ENCODE measurements at regions not wholly inside any gene's neighbourhood (a gene's known extent, or its start where the extent isn't known, plus 50 kb on each side); places are given as distances from the start of the nearest gene placed in this dataset.

DNA sequence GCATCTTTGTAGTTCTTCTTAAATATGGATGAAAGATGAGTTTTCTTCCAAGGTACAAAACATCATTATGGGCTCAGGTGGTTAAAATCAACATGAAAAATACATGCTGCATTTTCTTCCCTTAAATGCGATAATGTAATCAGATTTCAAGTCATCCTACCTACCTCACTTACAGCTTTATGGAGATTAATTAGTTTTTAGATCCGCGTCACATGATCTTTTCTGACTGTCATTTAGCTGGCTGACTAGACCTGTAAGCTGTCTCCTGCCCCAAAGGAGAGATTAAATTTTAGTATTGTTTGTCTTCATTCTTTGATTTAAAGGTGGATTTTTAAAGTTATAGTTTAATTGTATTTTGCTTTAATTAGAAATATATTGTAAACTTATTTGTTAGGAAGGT is 678.0 kb upstream of the ZEB2 start:
- 99% methylated on average over 3 of the region's 3 CpGs for WGBS
- peaks cover 2% of the 10 kb centered on the region for H3K4me1 ChIP-seq (ENCODE audit: control insufficient read depth, insufficient read depth, low read length)
- H3K4me3 ChIP-seq (ENCODE audit: low read length): no peak overlapping the region
- no peak for DNase-seq
- H3K9me3 ChIP-seq (ENCODE audit: control insufficient read depth, low read length): no peaks in the 10 kb centered on the region
- H3K27me3 ChIP-seq (ENCODE audit: control insufficient read depth, insufficient read depth): no peaks in the 10 kb centered on the region
- no peak overlapping the region for H3K27ac ChIP-seq (ENCODE audit: low read length)
- intact Hi-C loops (cut with DNase I): no loop called here
- ATAC-seq: no peak

GRCh38 chr2:145194673-145195072 is 674.8 kb upstream of the ZEB2 start:
- no peak for ATAC-seq
- no peak overlapping the region for H3K4me3 ChIP-seq (ENCODE audit: low read length)
- intact Hi-C loops (cut with DNase I): no loop called here
- no peaks in the 10 kb centered on the region for H3K9me3 ChIP-seq (ENCODE audit: control insufficient read depth, low read length)
- peaks cover 2% of the 10 kb centered on the region for H3K4me1 ChIP-seq (ENCODE audit: control insufficient read depth, insufficient read depth, low read length)
- no peak overlapping the region for H3K27ac ChIP-seq (ENCODE audit: low read length)
- 52% methylated on average over 2 of the region's 2 CpGs for WGBS
- H3K27me3 ChIP-seq (ENCODE audit: control insufficient read depth, insufficient read depth): no peaks in the 10 kb centered on the region
- DNase-seq: no peak

- WGBS: 81% methylated on average over 7 of the region's 7 CpGs
- intact Hi-C loops (cut with DNase I): no loop called here
- H3K4me1 ChIP-seq (ENCODE audit: control insufficient read depth, insufficient read depth, low read length): no peaks in the 10 kb centered on the region
Observed at GRCh38 chr2:145190031-145190703, 670.2 kb upstream of the ZEB2 start.

GRCh38 chr2:145186303-145186702 is 666.4 kb upstream of the ZEB2 start:
- 55% methylated on average over 4 of the region's 4 CpGs for WGBS
- Histone ChIP-seq H3K27me3 (ENCODE audit: control insufficient read depth, insufficient read depth) (no peaks in the 10 kb centered on the region), H3K4me3 (ENCODE audit: low read length) (no peak overlapping the region), H3K4me1 (ENCODE audit: control insufficient read depth, insufficient read depth, low read length) (no peaks in the 10 kb centered on the region), H3K27ac (ENCODE audit: low read length) (no peak overlapping the region), H3K9me3 (ENCODE audit: control insufficient read depth, low read length) (no peaks in the 10 kb centered on the region)
- no peak for DNase-seq
- intact Hi-C loops (cut with DNase I): no loop called here
- no peak for ATAC-seq

More at GRCh38 chr2:145190031-145190703, 670.2 kb upstream of the ZEB2 start:
- DNase-seq (no peak), ATAC-seq (no peak)
- Histone ChIP-seq H3K4me3 (ENCODE audit: low read length) (no peak overlapping the region), H3K27me3 (ENCODE audit: control insufficient read depth, insufficient read depth) (no peaks in the 10 kb centered on the region), H3K27ac (ENCODE audit: low read length) (no peak overlapping the region), H3K9me3 (ENCODE audit: control insufficient read depth, low read length) (no peaks in the 10 kb centered on the region)

GRCh38 chr2:145185696-145186095 is 665.8 kb upstream of the ZEB2 start:
- no peak for ATAC-seq
- no peak overlapping the region for H3K27ac ChIP-seq (ENCODE audit: low read length)
- intact Hi-C loops (cut with DNase I): no loop called here
- no peaks in the 10 kb centered on the region for H3K4me1 ChIP-seq (ENCODE audit: control insufficient read depth, insufficient read depth, low read length)
- no peaks in the 10 kb centered on the region for H3K27me3 ChIP-seq (ENCODE audit: control insufficient read depth, insufficient read depth)
- 78% methylated on average over 3 of the region's 3 CpGs for WGBS
- no peak overlapping the region for H3K4me3 ChIP-seq (ENCODE audit: low read length)
- no peaks in the 10 kb centered on the region for H3K9me3 ChIP-seq (ENCODE audit: control insufficient read depth, low read length)
- no peak for DNase-seq

DNA sequence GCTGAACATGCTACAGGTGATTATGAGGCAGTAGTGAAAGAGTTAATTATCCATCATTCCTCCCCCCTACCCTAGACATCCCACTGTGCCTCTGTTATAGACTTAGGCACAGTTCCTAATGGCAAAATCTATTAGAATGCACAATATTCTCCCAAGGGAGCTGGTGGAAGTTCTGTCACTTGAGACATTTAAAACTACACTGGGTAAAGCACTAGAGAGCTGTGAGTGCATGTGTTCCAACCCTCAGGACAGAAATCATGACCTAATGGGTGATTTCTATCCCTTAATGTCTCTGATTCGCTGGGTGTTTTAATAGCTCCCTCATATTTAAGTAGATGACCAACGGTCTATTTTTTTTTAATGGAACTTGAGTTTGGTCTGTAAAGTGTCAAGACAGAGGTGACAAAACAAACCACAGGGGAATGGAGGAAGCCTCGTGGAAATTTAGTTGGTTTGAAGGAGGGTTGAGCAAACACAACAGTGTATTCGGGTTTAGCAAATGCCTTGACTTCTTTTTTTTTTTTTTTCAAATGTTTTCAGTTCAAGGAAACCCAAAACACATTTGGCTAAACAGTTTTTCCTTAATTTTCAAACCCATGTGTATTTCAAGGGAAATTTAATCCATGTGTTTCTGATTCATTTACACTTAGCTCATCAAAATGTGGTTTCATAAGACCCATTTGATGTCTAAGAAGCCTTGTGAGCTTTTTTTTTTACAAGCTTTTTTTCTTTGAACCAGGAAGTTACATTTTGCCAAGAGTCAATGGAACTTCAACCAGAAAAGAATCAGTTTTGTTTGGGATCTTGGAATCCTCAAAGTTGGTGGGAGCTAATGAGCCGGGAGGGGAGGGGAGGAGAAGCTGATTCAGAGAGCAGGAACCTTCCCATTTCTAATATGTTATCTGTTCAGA is 665.1 kb upstream of the ZEB2 start:
- no peaks in the 10 kb centered on the region for H3K9me3 ChIP-seq (ENCODE audit: control insufficient read depth, low read length)
- no peaks in the 10 kb centered on the region for H3K27me3 ChIP-seq (ENCODE audit: control insufficient read depth, insufficient read depth)
- no peak overlapping the region for H3K27ac ChIP-seq (ENCODE audit: low read length)
- 53% methylated on average over 5 of the region's 5 CpGs for WGBS
- no peaks in the 10 kb centered on the region for H3K4me1 ChIP-seq (ENCODE audit: control insufficient read depth, insufficient read depth, low read length)
- intact Hi-C loops (cut with DNase I): no loop called here
- no peak overlapping the region for H3K4me3 ChIP-seq (ENCODE audit: low read length)
- ATAC-seq (peak; percentile 14 to 22), DNase-seq (no peak)

DNA sequence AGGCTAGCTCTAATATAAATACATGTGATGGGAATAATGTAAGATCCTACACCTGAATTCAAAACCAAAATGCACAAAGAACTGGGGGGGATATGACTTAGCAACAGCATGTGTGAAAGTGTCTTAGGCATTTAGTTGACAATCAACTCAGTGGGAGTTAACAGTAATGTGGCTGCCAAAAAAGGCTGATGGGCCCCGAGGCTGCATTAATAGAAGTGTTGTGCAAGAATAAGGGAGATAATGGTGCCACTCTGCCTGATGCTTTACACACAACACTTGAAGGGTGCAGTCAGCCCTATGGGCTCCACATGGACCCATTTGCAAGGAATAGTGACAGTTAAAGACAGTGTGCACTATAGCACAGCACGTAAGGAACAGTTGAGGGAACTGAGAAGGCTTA is 649.4 kb upstream of the ZEB2 start:
- Histone ChIP-seq H3K27me3 (ENCODE audit: control insufficient read depth, insufficient read depth) (no peaks in the 10 kb centered on the region), H3K27ac (ENCODE audit: low read length) (no peak overlapping the region), H3K4me3 (ENCODE audit: low read length) (no peak overlapping the region), H3K9me3 (ENCODE audit: control insufficient read depth, low read length) (no peaks in the 10 kb centered on the region), H3K4me1 (ENCODE audit: control insufficient read depth, insufficient read depth, low read length) (no peaks in the 10 kb centered on the region)
- DNase-seq (no peak), ATAC-seq (no peak)
- intact Hi-C loops (cut with DNase I): no loop called here
- 68% methylated on average over 2 of the region's 2 CpGs for WGBS

- no peaks in the 10 kb centered on the region for H3K4me1 ChIP-seq (ENCODE audit: control insufficient read depth, insufficient read depth, low read length)
- no peak overlapping the region for H3K27ac ChIP-seq (ENCODE audit: low read length)
- peak in 1 of 2 donors; percentile 31 for ATAC-seq
- no peaks in the 10 kb centered on the region for H3K9me3 ChIP-seq (ENCODE audit: control insufficient read depth, low read length)
- WGBS: 55% methylated on average over 5 of the region's 5 CpGs
- no peak overlapping the region for H3K4me3 ChIP-seq (ENCODE audit: low read length)
- intact Hi-C loops (cut with DNase I): no loop called here
- no peaks in the 10 kb centered on the region for H3K27me3 ChIP-seq (ENCODE audit: control insufficient read depth, insufficient read depth)
- no peak for DNase-seq
Observed at GRCh38 chr2:145168091-145168490, 648.2 kb upstream of the ZEB2 start.

GRCh38 chr2:145166731-145167302 is 646.9 kb upstream of the ZEB2 start:
- Histone ChIP-seq H3K9me3 (ENCODE audit: control insufficient read depth, low read length) (no peaks in the 10 kb centered on the region), H3K4me3 (ENCODE audit: low read length) (no peak overlapping the region), H3K4me1 (ENCODE audit: control insufficient read depth, insufficient read depth, low read length) (no peaks in the 10 kb centered on the region), H3K27me3 (ENCODE audit: control insufficient read depth, insufficient read depth) (no peaks in the 10 kb centered on the region), H3K27ac (ENCODE audit: low read length) (no peak overlapping the region)
- ATAC-seq: no peak
- intact Hi-C loops (cut with DNase I): no loop called here
- no peak for DNase-seq

DNA sequence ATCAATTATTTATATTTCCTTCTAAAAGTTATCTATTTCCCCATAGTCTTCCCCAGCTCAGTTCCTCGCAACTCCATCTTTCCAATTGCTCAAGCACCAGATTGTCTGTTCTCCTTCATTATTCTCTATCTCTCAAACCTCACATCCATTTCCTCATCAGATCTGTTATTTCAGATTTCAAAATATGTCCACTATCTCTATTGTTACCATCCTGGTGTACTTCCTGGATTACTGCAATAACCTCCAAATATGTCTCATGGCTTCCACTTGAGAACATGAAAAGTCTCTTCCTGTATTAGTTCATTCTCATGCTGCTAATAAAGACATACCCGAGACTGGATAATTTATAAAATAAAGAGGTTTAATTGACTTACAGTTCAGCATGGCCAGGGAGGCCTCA is 641.7 kb upstream of the ZEB2 start:
- Histone ChIP-seq H3K4me3 (ENCODE audit: low read length) (no peak overlapping the region), H3K4me1 (ENCODE audit: control insufficient read depth, insufficient read depth, low read length) (no peaks in the 10 kb centered on the region), H3K27me3 (ENCODE audit: control insufficient read depth, insufficient read depth) (no peaks in the 10 kb centered on the region), H3K9me3 (ENCODE audit: control insufficient read depth, low read length) (no peaks in the 10 kb centered on the region), H3K27ac (ENCODE audit: low read length) (no peak overlapping the region)
- ATAC-seq (no peak), DNase-seq (no peak)
- intact Hi-C loops (cut with DNase I): no loop called here
- WGBS: 76% methylated on average over 2 of the region's 2 CpGs

DNA sequence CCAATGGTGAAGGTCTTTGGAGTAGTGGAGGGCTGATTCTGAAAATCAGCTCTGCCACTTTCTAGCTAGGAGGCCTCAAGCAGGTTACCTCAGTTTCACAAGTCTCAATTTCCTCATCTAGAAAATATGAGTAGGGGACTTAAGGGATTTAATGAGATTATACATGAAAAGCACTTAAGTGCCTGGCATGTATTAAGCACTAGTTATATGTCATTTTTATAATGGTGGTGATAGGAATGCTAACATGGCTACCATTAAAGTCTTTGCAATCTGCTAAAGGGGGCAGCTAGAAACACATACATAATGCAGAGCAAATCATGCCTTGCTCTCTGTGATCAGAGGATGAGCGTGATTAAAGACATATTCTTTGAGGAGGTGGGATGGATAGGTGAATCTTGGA is 640.9 kb upstream of the ZEB2 start:
- intact Hi-C loops (cut with DNase I): no loop called here

More for the DNA sequence above, 640.9 kb upstream of the ZEB2 start:
- Histone ChIP-seq H3K4me1 (ENCODE audit: control insufficient read depth, insufficient read depth, low read length) (no peaks in the 10 kb centered on the region), H3K27me3 (ENCODE audit: control insufficient read depth, insufficient read depth) (no peaks in the 10 kb centered on the region), H3K9me3 (ENCODE audit: control insufficient read depth, low read length) (no peaks in the 10 kb centered on the region), H3K27ac (ENCODE audit: low read length) (no peak overlapping the region), H3K4me3 (ENCODE audit: low read length) (no peak overlapping the region)
- ATAC-seq (no peak), DNase-seq (no peak)
- WGBS: 91% methylated on average over 1 of the region's 1 CpG
